HepG2 (cell line): ENCODE measurements at regions not wholly inside any gene's neighbourhood (a gene's known extent, or its start where the extent isn't known, plus 50 kb on each side); places are given as distances from the start of the nearest gene placed in this dataset.

Experiments used
- BCLAF1 ChIP-seq: fragments of 450-650 bp; IDR thresholded peaks from 2 replicates; pipeline ENCODE4 v1.6.1; 2017; ENCODE audit warnings: mild to moderate bottlenecking
- CBX5 ChIP-seq: sonication (generic); formaldehyde crosslinking; IDR thresholded peaks from 2 replicates; pipeline ENCODE4 v1.4.0; 2020; ENCODE audit warnings: missing genetic modification reagents, borderline replicate concordance
- CTCF ChIP-seq: sonication (generic); formaldehyde crosslinking; IDR thresholded peaks from 2 replicates; pipeline ENCODE4 v1.5.0; 2020; ENCODE audit warnings: mild to moderate bottlenecking, missing genetic modification reagents, moderate library complexity
- EED ChIP-seq: sonication (generic); formaldehyde crosslinking; IDR thresholded peaks from 2 replicates; pipeline ENCODE4 v1.5.0; 2020; ENCODE audit warnings: mild to moderate bottlenecking, missing genetic modification reagents
- FOXP1 ChIP-seq, 2 experiments: fragments of 450-650 bp in 1 of 2; IDR thresholded peaks; 2 replicates each; pipeline ENCODE4 v1.6.1; 2017 to 2018; ENCODE audit warnings: antibody characterized with exemption in 1 of 2
- KDM5B ChIP-seq: sonication (generic); formaldehyde crosslinking; IDR thresholded peaks from 2 replicates; pipeline ENCODE4 v1.4.0; 2020; ENCODE audit warnings: missing genetic modification reagents, mild to moderate bottlenecking, borderline replicate concordance
- NR2F1 ChIP-seq, 2 experiments: fragments of 450-650 bp in 1 of 2; formaldehyde crosslinking in 1 of 2; IDR thresholded peaks; 2 replicates each; pipeline versions ENCODE4 v1.5.0 to v1.6.1; 2016 to 2020; ENCODE audit warnings: mild to moderate bottlenecking in 1 of 2, missing compliant biosample characterization in 1 of 2, missing genetic modification reagents in 1 of 2, moderate library complexity in 1 of 2
- PATZ1 ChIP-seq: sonication (generic); formaldehyde crosslinking; IDR thresholded peaks from 2 replicates; pipeline ENCODE4 v1.4.0; 2020; ENCODE audit warnings: missing genetic modification reagents
- PHF20 ChIP-seq: sonication (generic); formaldehyde crosslinking; IDR thresholded peaks from 2 replicates; pipeline ENCODE4 v1.5.0; 2020; ENCODE audit warnings: mild to moderate bottlenecking, missing genetic modification reagents
- PTBP1 ChIP-seq: fragments of 200-400 bp; formaldehyde crosslinking; IDR thresholded peaks from 2 replicates; pipeline ENCODE4 v1.6.1; 2018; ENCODE audit warnings: low read length, low read depth; ENCODE audit not compliant: poor library complexity, severe bottlenecking
- RBFOX2 ChIP-seq: fragments of 200-400 bp; formaldehyde crosslinking; IDR thresholded peaks from 2 replicates; pipeline ENCODE4 v1.6.1; 2017; ENCODE audit warnings: low read depth, mild to moderate bottlenecking, low read length
- STAG1 ChIP-seq: sonication (generic); formaldehyde crosslinking; IDR thresholded peaks from 2 replicates; pipeline ENCODE4 v1.4.0; 2020; ENCODE audit warnings: missing genetic modification reagents
- ZNF749 ChIP-seq: sonication (generic); formaldehyde crosslinking; IDR thresholded peaks from 2 replicates; pipeline ENCODE4 v1.8.0; 2022; ENCODE audit warnings: mild to moderate bottlenecking, missing genetic modification reagents, moderate library complexity, borderline replicate concordance
- ZNF878 ChIP-seq: sonication (generic); formaldehyde crosslinking; IDR thresholded peaks from 2 replicates; pipeline ENCODE4 v1.8.1; 2023; ENCODE audit warnings: mild to moderate bottlenecking, missing genetic modification reagents, moderate library complexity
- ZSCAN9 ChIP-seq: IDR thresholded peaks from 2 replicates; pipeline ENCODE4 v1.6.1; 2016; ENCODE audit warnings: borderline replicate concordance
- TF ChIP-seq, protein P1 (sequence below): IDR thresholded peaks from 2 replicates; pipeline ENCODE4 v1.4.0; 2020; ENCODE audit warnings: mild to moderate bottlenecking, missing genetic modification reagents
- TF ChIP-seq, protein P2 (sequence below): sonication (generic); formaldehyde crosslinking; IDR thresholded peaks from 2 replicates; pipeline ENCODE4 v1.9.0; 2021; ENCODE audit warnings: missing genetic modification reagents, mild to moderate bottlenecking, borderline replicate concordance

GRCh38 chr10:2927958-2928840, 139.1 kb upstream of the PFKP start (continued):
- TF ChIP-seq BCLAF1 (no peak), PTBP1 (no peak), KDM5B (CRISPR knock-in tag) (no peak), ZSCAN9 (CRISPR knock-in tag) (no peak), CTCF (CRISPR knock-in tag) (peak; percentile 86), FOXP1 (IDR thresholded peaks at IDR 0.05) (no peak), FOXP1 (CRISPR knock-in tag; IDR thresholded peaks at IDR 0.05) (no peak), EED (CRISPR knock-in tag) (no peak), CBX5 (CRISPR knock-in tag) (no peak), ZNF749 (CRISPR knock-in tag) (no peak), STAG1 (CRISPR knock-in tag) (peak; percentile 90), PATZ1 (CRISPR knock-in tag) (no peak), PHF20 (CRISPR knock-in tag) (no peak), RBFOX2 (no peak), NR2F1 (CRISPR knock-in tag; IDR thresholded peaks at IDR 0.05) (no peak), ZNF878 (CRISPR knock-in tag) (no peak)
- TF ChIP-seq, protein P1, sequence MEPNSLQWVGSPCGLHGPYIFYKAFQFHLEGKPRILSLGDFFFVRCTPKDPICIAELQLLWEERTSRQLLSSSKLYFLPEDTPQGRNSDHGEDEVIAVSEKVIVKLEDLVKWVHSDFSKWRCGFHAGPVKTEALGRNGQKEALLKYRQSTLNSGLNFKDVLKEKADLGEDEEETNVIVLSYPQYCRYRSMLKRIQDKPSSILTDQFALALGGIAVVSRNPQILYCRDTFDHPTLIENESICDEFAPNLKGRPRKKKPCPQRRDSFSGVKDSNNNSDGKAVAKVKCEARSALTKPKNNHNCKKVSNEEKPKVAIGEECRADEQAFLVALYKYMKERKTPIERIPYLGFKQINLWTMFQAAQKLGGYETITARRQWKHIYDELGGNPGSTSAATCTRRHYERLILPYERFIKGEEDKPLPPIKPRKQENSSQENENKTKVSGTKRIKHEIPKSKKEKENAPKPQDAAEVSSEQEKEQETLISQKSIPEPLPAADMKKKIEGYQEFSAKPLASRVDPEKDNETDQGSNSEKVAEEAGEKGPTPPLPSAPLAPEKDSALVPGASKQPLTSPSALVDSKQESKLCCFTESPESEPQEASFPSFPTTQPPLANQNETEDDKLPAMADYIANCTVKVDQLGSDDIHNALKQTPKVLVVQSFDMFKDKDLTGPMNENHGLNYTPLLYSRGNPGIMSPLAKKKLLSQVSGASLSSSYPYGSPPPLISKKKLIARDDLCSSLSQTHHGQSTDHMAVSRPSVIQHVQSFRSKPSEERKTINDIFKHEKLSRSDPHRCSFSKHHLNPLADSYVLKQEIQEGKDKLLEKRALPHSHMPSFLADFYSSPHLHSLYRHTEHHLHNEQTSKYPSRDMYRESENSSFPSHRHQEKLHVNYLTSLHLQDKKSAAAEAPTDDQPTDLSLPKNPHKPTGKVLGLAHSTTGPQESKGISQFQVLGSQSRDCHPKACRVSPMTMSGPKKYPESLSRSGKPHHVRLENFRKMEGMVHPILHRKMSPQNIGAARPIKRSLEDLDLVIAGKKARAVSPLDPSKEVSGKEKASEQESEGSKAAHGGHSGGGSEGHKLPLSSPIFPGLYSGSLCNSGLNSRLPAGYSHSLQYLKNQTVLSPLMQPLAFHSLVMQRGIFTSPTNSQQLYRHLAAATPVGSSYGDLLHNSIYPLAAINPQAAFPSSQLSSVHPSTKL (CRISPR knock-in tag): 0 out of 2 replicates have a peak, but pooled peaks have one; percentile 12
- TF ChIP-seq, protein P2, sequence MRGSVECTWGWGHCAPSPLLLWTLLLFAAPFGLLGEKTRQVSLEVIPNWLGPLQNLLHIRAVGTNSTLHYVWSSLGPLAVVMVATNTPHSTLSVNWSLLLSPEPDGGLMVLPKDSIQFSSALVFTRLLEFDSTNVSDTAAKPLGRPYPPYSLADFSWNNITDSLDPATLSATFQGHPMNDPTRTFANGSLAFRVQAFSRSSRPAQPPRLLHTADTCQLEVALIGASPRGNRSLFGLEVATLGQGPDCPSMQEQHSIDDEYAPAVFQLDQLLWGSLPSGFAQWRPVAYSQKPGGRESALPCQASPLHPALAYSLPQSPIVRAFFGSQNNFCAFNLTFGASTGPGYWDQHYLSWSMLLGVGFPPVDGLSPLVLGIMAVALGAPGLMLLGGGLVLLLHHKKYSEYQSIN (CRISPR knock-in tag): no peak
